HG03439 (cell line): ENCODE measurements at regions not wholly inside any gene's neighbourhood (a gene's known extent, or its start where the extent isn't known, plus 50 kb on each side); places are given as distances from the start of the nearest gene placed in this dataset.

Experiments used
- ATAC-seq: cut with Tn5 transposase; IDR thresholded peaks from one replicate; pipeline ENCODE4 v1.9.1; 2021; ENCODE audit warnings: mild to moderate bottlenecking, moderate library complexity; ENCODE audit not compliant: unreplicated experiment

DNA sequence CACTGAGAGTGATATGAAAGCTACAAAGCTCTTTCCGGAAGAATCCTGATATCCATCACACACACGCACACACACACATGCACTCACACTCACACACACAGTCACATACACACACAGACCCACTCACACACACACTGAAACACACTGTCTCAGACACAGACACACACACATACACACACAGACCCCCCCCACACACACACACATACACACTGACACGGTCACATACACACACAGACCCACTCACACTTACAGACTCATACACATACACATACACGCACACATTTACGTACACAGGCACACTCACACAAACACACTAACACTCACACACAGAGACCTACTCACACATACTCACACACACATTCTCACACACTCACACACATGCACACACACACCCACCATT lies 58.6 kb downstream of the LIG4 start:
- ATAC-seq: no peak

DNA sequence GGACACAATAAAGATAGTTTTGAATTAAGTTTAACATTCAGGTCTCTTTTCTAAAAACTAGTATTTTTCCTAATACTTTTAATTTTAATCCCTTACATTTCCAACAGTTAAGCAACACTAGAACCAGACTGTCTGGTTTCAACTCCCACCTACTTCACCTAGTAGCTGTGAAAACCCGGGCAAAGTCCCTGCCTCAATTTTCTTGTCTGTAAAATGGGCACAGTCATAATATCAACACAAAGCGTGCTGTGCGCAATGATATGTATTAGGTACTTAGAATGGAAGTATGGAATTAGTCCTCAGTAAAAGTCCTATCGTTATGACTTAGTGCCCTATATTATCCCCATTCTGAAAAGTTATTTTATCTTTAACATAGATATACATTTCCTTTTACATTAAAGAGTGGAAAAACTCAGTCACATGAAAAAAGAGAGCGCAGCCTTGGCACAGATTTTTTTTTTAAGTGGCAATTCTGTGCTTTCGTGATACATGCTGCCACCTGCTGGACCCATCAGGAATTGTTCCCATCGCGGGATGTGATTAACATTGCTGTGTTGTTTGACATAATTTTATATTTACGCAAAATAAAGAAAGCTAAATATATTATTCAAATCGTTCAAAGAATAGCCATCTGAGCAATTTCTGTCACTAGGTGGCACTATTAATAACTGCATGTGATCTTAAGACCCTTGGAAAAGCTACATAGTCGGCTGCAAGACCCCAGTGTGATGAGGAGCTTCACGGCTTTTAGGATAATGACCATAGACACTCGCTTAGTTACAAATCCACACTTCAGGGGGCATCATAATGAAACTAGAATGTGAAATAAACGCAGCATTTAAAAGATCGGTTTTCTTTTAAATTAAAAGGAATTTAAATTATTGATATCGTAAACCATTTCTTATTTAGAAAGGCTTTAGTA lies 59.9 kb downstream of the LIG4 start:
- ATAC-seq: no peak

DNA sequence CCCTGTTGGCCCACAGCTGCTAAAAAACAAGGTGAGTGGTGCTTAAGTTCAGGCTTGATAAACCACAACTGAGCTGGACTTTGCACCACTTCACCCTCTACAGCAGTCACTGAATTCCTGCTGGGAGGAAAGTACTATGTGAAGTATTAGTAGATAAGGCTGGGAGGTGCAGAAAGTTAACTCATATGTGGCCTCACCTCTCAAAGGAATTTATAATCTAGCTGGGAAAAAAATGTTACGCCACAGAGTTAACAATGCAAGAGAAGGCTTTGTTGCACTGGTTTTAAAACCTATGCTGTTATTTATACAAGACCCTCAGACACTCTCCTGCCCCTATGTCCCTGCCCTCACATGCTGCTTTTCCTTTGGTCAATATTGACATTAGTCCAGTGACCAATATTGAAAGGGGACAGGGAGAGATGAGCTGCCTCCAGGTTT lies 60.9 kb downstream of the LIG4 start:
- no peak for ATAC-seq

DNA sequence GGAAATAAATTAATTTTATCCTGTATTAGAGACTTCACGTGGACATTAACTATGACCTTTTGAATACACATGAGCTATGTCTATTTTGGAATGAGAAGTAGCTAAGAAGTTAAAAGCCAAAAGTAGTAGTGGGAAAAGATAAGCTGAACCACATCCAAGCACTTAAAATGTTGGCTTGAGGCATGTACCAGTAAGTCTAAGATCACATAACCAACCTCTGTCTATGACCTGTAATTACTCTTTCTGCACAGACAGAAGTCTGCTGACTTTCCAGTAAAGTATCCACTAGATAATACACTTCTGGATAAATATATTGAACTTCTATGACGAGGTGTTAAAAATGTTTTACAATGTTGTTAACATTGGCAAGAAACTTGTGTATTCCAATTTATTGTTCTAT lies 68.7 kb downstream of the LIG4 start:
- no peak for ATAC-seq

DNA sequence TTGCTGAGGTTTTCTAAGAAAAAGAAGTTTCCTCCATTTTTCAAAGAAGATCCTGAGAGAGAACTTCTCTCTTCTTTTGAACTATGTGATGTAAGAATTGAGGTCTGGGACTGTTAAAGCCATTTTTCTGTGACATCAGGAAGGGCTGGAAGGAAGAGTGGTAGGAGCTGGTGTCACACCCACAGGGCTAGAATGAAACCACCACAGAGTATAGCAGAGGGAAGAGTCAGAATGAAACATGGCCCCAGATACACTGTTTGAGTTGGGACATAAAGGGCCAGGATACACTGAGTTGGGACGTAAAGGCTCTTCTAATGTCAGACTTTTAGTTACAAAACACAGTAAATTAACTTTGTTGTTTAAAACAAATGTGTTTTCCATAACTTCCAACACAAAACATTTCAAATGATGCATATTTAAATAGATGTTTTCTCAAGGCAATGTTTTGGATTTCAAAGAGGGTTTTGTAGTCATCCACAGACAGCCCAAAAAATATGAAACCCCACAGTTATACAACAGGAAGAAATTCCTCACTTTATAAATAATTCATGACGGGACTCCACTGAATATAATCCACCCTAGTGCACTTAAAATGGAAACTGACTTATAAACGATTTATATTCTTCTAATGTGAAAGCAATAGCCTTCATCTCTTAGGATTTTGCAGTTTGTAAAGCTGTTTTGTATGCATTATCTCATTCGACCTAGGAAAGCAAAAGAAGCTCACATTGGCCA lies 72.5 kb downstream of the LIG4 start:
- no peak for ATAC-seq

DNA sequence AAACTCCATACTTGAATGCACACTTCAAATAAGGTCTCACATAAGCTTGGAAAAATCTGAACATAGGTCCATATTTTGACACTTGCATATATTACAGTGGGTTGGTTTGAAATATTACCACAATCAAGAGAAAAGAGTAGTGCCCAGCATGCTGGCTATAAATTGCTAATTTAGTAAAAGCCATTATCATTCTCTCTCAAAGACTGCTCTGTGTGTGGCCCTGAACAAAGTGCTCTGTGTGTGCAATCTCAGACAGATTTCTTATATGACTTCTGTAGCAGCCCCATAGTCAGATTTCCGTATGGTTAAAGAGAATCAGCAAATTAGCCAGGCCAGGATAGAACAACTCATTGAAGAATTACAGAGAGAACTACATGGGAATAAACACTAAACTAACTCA lies 78.2 kb downstream of the LIG4 start:
- ATAC-seq: no peak

DNA sequence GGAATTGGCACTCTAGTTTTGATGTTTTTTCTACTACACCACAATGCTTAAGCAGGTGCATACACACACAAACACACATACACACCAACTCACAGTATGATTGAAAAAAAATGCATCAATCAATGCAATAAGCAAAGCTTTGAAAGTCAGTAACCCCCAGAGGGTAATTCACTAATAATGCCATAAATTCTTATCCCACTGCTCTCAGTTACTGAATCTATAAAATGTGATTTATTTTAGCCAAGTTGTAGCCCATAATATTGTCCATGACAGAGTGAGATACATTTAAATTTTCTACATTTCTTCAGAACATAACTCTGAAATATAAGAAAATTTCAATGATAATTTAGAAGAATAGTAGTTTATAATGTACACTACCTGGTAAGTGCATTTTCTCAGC lies 87.9 kb downstream of the LIG4 start:
- no peak for ATAC-seq

DNA sequence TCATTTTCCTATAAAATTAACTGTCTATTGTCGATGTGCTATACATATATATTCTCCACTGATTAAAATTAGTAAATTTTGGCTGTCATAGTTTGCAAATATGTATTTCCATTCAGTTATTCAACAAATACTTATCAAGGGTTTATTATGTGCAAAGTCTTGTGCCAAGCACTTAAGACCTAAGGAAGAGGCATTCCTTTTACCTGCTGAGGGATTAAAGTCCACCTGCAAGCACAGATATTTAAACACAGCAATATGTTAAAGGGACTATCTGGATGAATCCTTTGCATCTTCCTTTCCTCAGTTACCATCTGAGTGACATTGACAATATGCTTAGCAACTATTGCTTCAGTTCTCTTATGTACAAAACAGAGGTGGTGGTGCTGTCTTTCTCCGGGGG lies 89.3 kb downstream of the LIG4 start:
- no peak for ATAC-seq

DNA sequence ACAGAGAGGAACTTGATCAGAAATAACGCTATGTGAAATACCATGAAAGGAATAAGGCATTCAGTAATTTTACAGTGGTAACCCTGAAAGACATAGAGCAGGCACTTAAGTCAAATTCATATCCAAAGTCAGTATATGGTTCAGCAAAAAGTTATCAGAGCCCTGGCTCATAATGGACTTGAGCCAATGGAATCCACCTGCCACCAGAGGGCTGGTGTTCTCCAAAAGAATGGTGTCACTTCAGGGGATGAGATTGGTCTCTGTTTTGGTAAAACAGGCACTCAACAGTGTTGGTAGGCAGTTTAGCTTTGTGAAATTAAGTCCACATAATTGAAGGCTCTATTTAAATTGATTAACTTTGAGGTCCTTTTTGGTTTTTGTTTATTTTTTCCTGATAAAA lies 93.9 kb downstream of the LIG4 start:
- no peak for ATAC-seq

DNA sequence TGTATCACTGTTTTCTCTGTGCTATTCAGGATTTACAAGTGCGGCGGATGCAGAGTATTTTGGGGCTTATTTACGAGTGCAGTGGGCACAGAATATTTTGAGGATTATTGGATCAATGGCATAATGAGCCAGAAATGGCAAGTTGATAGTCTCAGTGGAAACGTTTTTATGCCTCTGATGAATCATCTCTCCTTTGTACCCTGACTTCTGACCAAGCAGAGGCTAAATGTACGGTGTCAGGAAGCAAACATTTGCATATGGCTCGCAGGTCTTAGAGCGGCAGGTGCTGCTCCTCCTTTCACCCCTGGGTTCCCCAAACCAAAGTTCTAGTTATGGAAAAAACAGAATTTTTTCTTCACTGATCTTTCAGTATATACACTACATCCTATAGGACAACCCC lies 94.5 kb downstream of the LIG4 start:
- ATAC-seq: no peak

DNA sequence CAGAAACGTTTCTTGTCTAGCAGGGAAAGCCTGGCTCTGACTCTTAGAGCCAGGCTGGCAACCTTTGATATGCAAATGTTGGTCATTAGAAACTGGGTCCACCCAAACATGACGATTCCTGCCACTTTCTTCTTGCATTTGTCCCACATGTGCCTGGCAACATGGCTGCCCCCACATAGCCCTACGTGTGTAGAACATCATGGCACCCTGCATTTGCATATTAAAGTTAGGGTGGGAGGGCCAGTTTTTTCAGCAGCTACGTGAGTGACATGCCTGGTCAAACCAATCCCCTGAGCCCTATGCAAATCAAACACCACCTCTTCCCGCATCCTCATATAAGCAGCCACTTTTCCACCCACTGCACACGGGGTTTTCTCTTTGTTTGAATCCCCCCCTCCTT lies 95.0 kb downstream of the LIG4 start:
- ATAC-seq: no peak

DNA sequence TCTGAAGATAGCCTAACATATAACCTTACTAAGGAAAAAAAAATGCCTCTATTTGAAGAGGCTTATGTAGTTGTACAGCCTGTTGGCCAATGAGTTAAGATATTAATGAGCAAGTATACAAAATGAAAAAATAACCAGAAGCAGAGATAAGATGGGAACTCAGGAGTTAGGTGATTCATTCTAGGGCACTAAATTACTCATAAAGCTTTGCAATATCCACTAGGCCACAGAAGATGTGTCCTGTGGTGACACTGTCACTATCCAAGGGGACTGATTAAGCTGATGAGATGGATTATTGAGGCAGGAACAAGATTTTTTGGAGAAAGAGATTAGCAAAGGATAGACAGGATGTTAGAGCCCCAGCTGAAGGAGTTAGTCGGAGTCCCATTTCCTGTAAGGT lies 99.6 kb downstream of the LIG4 start:
- ATAC-seq: no peak

DNA sequence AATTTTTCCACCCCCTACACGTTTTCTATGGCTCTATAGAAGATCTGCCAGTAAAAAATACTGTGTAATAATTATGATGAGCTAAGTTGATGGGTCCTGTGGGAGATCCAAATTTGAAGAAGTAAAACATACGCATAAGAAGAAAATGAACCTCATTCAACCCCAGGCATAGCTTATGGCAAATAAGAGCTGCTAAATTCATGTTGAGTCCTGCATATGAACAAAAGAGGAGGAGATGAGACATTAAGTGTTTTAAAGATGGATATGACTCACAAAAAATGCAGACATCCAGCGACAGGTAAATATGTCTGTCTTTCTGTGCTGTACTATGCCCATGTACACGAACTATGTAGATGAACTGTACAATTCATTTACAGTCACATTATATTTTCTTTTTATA lies 101.9 kb downstream of the LIG4 start:
- ATAC-seq: no peak

DNA sequence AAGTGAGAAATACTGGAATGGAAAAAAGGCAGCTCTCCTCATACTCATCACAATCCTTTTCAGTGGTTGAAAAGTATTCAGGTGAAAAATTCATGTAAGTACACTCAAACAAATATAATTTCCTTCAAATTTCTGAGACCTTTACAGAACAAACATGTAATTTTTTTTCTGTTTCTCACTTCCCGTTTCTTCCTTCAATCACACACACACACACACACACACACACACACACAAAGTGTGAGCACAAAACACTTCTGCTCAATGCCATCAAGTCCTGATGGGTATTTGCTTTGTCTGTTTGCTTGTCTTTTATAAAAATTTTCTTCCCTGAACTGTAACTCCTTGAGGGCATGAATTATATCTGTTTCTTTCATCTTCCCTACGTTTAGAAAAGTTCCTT lies 110.6 kb downstream of the LIG4 start:
- ATAC-seq: no peak

DNA sequence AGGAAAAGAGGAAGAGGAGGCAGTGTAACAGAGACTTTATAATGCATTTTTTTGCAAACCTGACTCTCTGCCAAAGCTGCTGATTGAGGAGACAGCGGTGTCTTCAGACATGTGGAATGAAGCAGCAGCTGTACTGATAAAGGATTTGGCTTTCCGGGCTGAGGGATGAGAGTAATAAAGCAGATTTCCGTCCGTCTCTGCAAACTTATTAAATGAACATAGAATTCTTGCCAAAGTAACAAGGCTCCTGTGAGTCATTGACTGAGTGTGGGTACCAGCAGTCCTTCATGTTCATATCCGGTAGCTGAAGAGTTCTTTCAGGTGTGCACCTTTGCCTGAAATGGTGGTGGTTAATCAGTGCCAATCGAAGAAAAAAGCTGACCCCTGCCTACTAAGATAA lies 112.6 kb downstream of the LIG4 start:
- ATAC-seq: no peak

DNA sequence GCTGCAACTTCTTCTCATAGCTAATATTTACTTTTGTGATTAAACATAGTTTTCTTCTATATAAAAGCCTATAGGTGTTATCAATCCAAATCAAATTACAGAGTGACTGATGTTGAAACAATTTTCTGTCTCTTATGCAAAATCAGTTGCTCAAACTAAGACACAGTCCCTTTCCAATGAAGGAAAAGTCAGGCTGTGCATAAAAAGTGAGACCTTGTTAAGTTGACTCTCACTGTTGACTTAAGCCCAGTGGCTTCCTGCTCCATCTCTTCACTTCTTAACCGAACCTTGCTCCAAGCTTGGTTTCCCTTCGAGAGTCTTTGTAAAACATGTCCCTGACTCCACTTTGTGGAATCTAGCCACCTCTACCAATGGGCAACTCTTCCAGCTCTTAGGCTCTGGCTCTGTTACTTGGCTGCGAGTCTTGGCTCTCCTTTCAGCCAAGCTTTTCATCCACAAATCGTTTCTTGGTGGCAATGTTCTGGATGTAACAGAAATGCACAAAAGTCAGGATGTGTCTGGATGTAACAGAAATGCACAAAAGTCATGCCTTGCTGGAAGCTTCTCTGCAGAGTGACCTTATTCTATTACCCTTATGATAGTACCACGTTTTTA lies 118.9 kb downstream of the LIG4 start:
- no peak for ATAC-seq

DNA sequence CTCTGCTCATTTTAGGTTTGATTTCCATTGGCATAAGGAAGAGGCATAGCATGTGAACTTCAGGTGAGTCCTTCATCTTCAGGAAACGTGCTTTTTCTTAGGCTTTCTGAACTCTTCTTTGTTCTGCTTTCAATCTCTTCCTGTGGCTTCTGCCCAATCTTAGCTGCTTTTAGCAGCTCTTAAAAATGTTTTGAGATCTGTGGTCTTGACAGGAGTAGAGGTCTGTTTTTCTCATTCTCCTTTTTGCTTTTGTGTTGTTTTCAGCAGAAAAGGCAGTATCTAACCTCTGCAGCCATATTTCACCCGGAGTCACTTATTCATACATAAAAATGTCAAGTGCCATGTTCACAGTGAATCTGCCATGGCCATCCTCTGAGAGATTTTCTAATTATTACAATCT lies 120.3 kb downstream of the LIG4 start:
- no peak for ATAC-seq

DNA sequence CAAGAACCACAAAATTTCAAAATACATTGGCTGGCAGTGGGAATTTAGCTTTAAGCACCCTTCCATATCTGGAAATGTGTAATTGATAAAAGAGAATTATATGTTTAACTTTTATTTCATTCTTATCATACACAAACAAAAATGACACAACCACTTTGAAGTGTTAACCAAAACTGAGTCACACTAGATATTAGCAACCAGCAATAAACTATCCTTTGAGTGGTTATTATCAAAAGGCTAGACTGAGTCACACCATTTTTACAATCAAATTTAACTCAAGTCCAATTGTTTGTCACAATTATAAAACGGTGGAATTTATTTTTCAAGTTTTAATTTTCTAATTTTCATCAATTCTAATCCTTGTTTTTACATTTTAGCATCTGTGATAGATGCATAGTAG lies 121.7 kb downstream of the LIG4 start:
- ATAC-seq: no peak

DNA sequence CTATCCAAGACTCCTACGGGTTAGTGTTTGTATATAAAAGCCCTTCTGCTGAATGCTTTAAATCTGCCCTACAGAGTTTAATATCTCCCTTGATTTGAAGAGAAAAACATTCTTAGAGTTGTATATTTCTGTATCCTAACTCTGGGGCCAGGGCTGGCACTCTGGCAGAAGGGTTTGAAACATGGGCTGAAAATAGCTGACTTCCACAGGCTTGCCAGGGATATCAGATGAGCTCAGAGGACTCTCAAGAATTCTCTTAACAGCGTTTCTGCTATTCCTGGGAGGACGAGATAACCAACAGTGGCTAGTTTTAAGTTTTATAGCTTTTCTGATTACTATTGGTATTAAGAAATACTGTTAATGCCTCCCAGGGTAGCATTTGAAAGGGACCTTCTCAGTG lies 127.5 kb downstream of the LIG4 start:
- no peak for ATAC-seq

DNA sequence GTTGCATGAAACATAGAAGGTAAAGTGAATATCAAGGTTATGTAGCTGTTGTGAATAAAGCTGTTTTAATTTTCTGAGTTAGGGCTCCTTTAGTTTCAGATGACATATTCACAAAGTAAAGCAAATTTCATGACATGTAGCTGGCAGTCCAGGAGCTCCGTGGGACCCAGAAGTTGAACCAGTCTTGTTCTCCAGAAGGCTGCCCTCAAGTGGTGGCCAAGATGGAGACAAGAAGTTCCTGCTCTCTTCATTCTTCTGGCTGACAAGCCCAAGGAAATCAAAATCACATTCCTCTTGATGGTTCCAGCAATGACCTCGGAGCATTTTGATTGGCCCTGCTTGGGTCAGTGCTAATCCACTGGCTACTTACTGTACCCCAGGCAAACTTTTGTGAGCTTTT lies 128.7 kb downstream of the LIG4 start:
- ATAC-seq: no peak

DNA sequence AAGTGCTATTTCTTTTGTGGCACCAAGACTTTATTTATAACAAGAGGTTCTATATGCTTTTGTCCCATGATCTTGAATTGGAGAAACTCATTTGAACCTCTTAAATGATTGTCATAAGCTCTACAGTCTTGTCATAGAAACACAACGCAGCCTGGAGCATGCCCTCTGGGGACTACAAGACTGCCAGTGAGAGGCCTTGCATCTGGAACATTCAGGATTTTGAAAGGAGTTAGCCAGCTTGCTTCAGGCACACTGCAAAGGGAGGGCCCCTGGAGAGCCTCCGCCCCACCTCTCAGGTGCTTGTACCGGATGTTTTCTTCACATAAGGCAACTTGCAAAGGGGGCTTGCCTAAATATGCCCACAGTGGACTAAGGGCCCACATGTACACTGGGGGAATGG lies 130.5 kb downstream of the LIG4 start:
- no peak for ATAC-seq

DNA sequence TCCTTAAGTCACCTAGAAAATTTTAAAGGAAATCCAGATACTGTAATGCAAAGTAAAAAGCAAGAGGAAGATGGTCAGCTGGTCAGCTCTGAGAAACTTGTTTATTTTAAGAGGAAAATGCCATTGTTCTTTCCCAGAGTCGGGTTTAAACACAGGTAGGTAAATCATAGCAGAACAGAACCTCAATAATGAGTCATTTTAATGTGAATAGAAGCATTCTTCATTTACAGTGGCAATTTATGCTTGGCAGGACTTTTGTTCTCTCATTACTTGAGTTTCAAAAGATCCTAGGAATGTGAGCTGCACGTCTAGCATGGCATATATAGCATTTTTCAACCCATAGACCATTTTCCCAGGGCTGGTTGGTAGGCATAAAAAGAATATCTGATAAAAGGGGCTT lies 132.3 kb downstream of the LIG4 start:
- ATAC-seq: no peak
